GM12878 (cell line): ENCODE measurements at regions not wholly inside any gene's neighbourhood (a gene's known extent, or its start where the extent isn't known, plus 50 kb on each side); places are given as distances from the start of the nearest gene placed in this dataset.

Experiments used
- ATAC-seq: fragments of 200-7000 bp; cut with Tn5 transposase; 3 replicates; pipeline ENCODE4 v1.9.1; 2020; ENCODE audit warnings: mild to moderate bottlenecking, moderate library complexity
- BruUV-seq: library from RNA; stranded (reverse); fragments of 400-500 nt; replicated peaks from 2 replicates; lab custom pipeline; 2021; lab: Mats Ljungman, UMichigan
- CTCF ChIA-PET: fragments of 300-600 bp; sonication (Branson Sonifier 250); formaldehyde crosslinking; extraction: SDS; loops from one replicate; lab custom pipeline; 2021; ENCODE audit warnings: inconsistent platforms; lab: Yijun Ruan, JAX
- POLR2A ChIA-PET: fragments of 350-600 bp; formaldehyde crosslinking; extraction: SDS; loops from one replicate; lab custom pipeline; 2021; ENCODE audit warnings: inconsistent platforms; lab: Charles Lee
- RAD21 ChIA-PET: fragments of 300-600 bp; sonication (Branson Sonifier 250); formaldehyde crosslinking; loops from one replicate; lab custom pipeline; 2023; ENCODE audit warnings: antibody characterized with exemption; ENCODE audit not compliant: unreplicated experiment; lab: Charles Lee
- SMC1A ChIA-PET: fragments of 300-600 bp; sonication (Branson Sonifier 250); formaldehyde crosslinking; loops from one replicate; lab custom pipeline; 2023; ENCODE audit not compliant: unreplicated experiment, uncharacterized antibody; lab: Charles Lee
- DNase-seq: peaks from one replicate; pipeline ENCODE4 v3.0.0-alpha.2; 2011; ENCODE audit warnings: low read depth, low spot score
- FAIRE-seq: peaks from 3 replicates; lab custom pipeline; 2011; peaks lifted over from hg19 to GRCh38; lab: Jason Lieb, UNC
- H2AFZ ChIP-seq: 2 replicates; pipeline ENCODE4 v1.6.0; 2011; ENCODE audit warnings: low read depth, low read length, control low read depth; ENCODE audit not compliant: control insufficient read depth
- H3K27ac ChIP-seq: 2 replicates; pipeline ENCODE4 v1.5.1; 2011; ENCODE audit warnings: control low read depth; ENCODE audit not compliant: control insufficient read depth, insufficient read depth
- H3K27me3 ChIP-seq, 2 experiments: replicated peaks in 1 of 2; 2 replicates each; pipeline versions ENCODE4 v1.6.0 to v1.6.1; 2011; ENCODE audit warnings: low read length in 1 of 2; ENCODE audit not compliant: control insufficient read depth in 2 of 2, insufficient read depth in 2 of 2
- H3K36me3 ChIP-seq, 2 experiments: 2 replicates each; pipeline ENCODE4 v1.5.1; 2011; ENCODE audit warnings: low read length in 1 of 2; ENCODE audit not compliant: control insufficient read depth in 2 of 2, insufficient read depth in 2 of 2
- H3K4me1 ChIP-seq: 2 replicates; pipeline ENCODE4 v1.6.1; 2011; ENCODE audit warnings: mild to moderate bottlenecking, low read length, moderate library complexity, mixed read lengths; ENCODE audit not compliant: control insufficient read depth, insufficient read depth
- H3K4me2 ChIP-seq: 2 replicates; pipeline ENCODE4 v1.6.0; 2011; ENCODE audit warnings: control low read depth; ENCODE audit not compliant: control insufficient read depth, insufficient read depth
- H3K4me3 ChIP-seq: fragments of 200-600 bp; sonication (generic); 2 replicates; pipeline ENCODE4 v1.5.1; 2016
- H3K79me2 ChIP-seq: 2 replicates; pipeline ENCODE4 v1.6.0; 2011; ENCODE audit warnings: low read length; ENCODE audit not compliant: control insufficient read depth, insufficient read depth
- H3K9ac ChIP-seq: 2 replicates; pipeline ENCODE4 v1.8.0; 2011; ENCODE audit warnings: low read length, control low read depth, mixed read lengths; ENCODE audit not compliant: control insufficient read depth, insufficient read depth
- H3K9me3 ChIP-seq: replicated peaks from 3 replicates; pipeline ENCODE4 v1.5.1; 2011; ENCODE audit warnings: mild to moderate bottlenecking, low read length; ENCODE audit not compliant: control insufficient read depth, insufficient read depth
- H4K20me1 ChIP-seq: 2 replicates; pipeline ENCODE4 v1.6.0; 2011; ENCODE audit not compliant: control insufficient read depth, insufficient read depth
- BHLHE40 ChIP-seq, 2 experiments: fragments of 450-650 bp in 1 of 2; IDR thresholded peaks; 2 replicates each; pipeline ENCODE4 v1.6.1; 2011 to 2017; ENCODE audit warnings: low read depth in 2 of 2, borderline replicate concordance in 1 of 2, improper control_type of control experiment in 1 of 2, low read length in 1 of 2, mild to moderate bottlenecking in 1 of 2
- CHD2 ChIP-seq: IDR thresholded peaks from 2 replicates; pipeline ENCODE4 v1.6.1; 2011; ENCODE audit warnings: low read depth, low read length, improper control_type of control experiment, borderline replicate concordance
- CHD4 ChIP-seq: fragments of 200-600 bp; sonication (generic); IDR thresholded peaks from 2 replicates; pipeline ENCODE4 v1.6.1; 2016; ENCODE audit warnings: mild to moderate bottlenecking
- EED ChIP-seq: sonication (generic); IDR thresholded peaks from 2 replicates; pipeline ENCODE4 v1.6.1; 2016; ENCODE audit warnings: antibody characterized with exemption, low read depth
- FOXM1 ChIP-seq: IDR thresholded peaks from 2 replicates; pipeline ENCODE4 v1.6.1; 2012; ENCODE audit warnings: low read depth, mild to moderate bottlenecking, inconsistent platforms, low read length, moderate library complexity
- NFIC ChIP-seq: IDR thresholded peaks from 2 replicates; pipeline ENCODE4 v1.6.1; 2012; ENCODE audit warnings: low read depth, mild to moderate bottlenecking, inconsistent platforms, low read length, moderate library complexity
- STAT1 ChIP-seq: fragments of 450-650 bp; conservative IDR thresholded peaks from 2 replicates; pipeline ENCODE4 v1.6.1; 2014; ENCODE audit warnings: antibody characterized with exemption, mild to moderate bottlenecking
- STAT3 ChIP-seq: IDR thresholded peaks from 2 replicates; pipeline ENCODE4 v1.6.1; 2011; ENCODE audit warnings: low read depth, low read length, improper control_type of control experiment
- SUZ12 ChIP-seq: fragments of 200-600 bp; sonication (generic); IDR thresholded peaks from one replicate; pipeline ENCODE4 v1.6.1; 2018; ENCODE audit warnings: antibody characterized with exemption, mild to moderate bottlenecking; ENCODE audit not compliant: unreplicated experiment
- TCF12 ChIP-seq: IDR thresholded peaks from 2 replicates; pipeline ENCODE4 v1.6.1; 2011; ENCODE audit warnings: low read depth, mild to moderate bottlenecking, low read length
- ZBTB4 ChIP-seq: fragments of 450-650 bp; formaldehyde crosslinking; IDR thresholded peaks from 2 replicates; pipeline ENCODE4 v1.4.0; 2022; ENCODE audit warnings: mild to moderate bottlenecking, moderate library complexity
- ZNF384 ChIP-seq: IDR thresholded peaks from 2 replicates; pipeline ENCODE4 v1.6.1; 2012; ENCODE audit warnings: low read depth, mild to moderate bottlenecking, low read length, improper control_type of control experiment, borderline replicate concordance
- WGBS: methylation state at CpG from one replicate; pipeline ENCODE4 v1.1.6; 2016; ENCODE audit warnings: low lambda C conversion rate; ENCODE audit not compliant: insufficient replicate concordance, insufficient coverage; ENCODE audit errors: missing lambda C conversion rate; 5-methylcytosine and 5-hydroxymethylcytosine counted together
- in situ Hi-C: fragments of 300-500 bp; cut with MboI; formaldehyde crosslinking; loops from 9 replicates; pipeline ENCODE4 v1.14.3; 2018; ENCODE audit warnings: mixed read lengths
- intact Hi-C: fragments of 100-400 bp; cut with micrococcal nuclease; formaldehyde crosslinking; loops from one replicate; pipeline ENCODE4 v1.14.2; 2022; ENCODE audit not compliant: unreplicated experiment

DNA sequence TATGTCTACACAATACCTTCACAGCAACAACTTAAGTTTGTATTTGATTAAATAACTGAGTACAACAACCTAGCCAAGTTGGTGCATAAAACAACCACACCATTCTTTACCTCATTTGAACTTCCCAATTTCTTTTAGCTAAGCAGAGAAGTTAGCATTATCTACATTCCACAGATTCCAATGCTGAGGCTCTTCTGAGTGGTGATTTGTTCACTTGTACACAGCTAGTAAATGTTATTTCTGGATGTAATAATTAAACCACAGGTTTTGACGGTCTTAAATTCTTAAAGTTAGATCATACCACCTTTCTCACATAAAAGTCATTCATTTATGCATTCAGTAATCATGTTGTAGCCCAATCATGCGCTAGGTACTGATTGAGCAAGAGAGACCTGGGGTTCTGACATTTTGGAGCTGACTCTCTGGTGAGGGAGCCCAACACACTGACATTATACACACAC lies 102.5 kb downstream of the SST start:
- TF ChIP-seq ZBTB4 (CRISPR knock-in tag) (no peak), CHD2 (no peak)
- Histone ChIP-seq H3K79me2 (no peaks in the 10 kb centered on the region), H3K4me3 (no peak overlapping the region), H3K4me1 (no peaks in the 10 kb centered on the region), H4K20me1 (no peaks in the 10 kb centered on the region), H3K27me3 (no peaks in the 10 kb centered on the region), H3K9ac (no peak overlapping the region), H3K4me2 (no peak overlapping the region), H3K9me3 (no peaks in the 10 kb centered on the region), H3K36me3 (no peaks in the 10 kb centered on the region), H2AFZ (no peak overlapping the region), H3K27ac (no peak overlapping the region)
- WGBS, result 15% methylated on average over 2 of the region's 2 CpGs
- POLR2A ChIA-PET, result no interaction called here
- SMC1A ChIA-PET, result no interaction called here
- FAIRE-seq (no peak), ATAC-seq (no peak), DNase-seq (no peak)
- intact Hi-C loops, result no loop called here
- RAD21 ChIA-PET, result no interaction called here
- BruUV-seq, result no TSS peak
- CTCF ChIA-PET, result interaction anchor here (1.2 kb wide), 1 partner anchor 248 kb away, joined by 5 read pairs; no protein-coding TSS in a partner anchor
- in situ Hi-C loops, result no loop called here

- no peaks in the 10 kb centered on the region for H3K36me3 ChIP-seq
- no peaks in the 10 kb centered on the region for H3K79me2 ChIP-seq
- 5% methylated on average over 2 of the region's 2 CpGs for WGBS
- ChIA-PET CTCF (no interaction called here), POLR2A (no interaction called here), SMC1A (no interaction called here), RAD21 (no interaction called here)
- FAIRE-seq, result no peak
- no peak overlapping the region for H3K27ac ChIP-seq
- no peaks in the 10 kb centered on the region for H3K9me3 ChIP-seq
- intact Hi-C loops (no loop called here), in situ Hi-C loops (no loop called here)
- H3K4me1 ChIP-seq, result no peaks in the 10 kb centered on the region
- no peaks in the 10 kb centered on the region for H3K27me3 ChIP-seq
- H3K4me3 ChIP-seq, result no peak overlapping the region
- BruUV-seq, result no TSS peak
- no peaks in the 10 kb centered on the region for H4K20me1 ChIP-seq
- DNase-seq, result no peak
- H3K9ac ChIP-seq, result no peak overlapping the region
- ATAC-seq, result no peak
- H2AFZ ChIP-seq, result no peak overlapping the region
- no peak overlapping the region for H3K4me2 ChIP-seq
- TF ChIP-seq CHD4 (no peak), ZNF384 (no peak), STAT1 (no peak), FOXM1 (no peak), STAT3 (no peak), EED (no peak), BHLHE40 (IDR thresholded peaks at IDR 0.05; ENCODE audit: borderline replicate concordance in 1 of 2, low read depth in 2 of 2, low read length in 1 of 2) (no peak), NFIC (no peak), SUZ12 (no peak), CHD2 (no peak), TCF12 (no peak)
Measured at GRCh38 chr3:187567021-187567420, 103.2 kb downstream of the SST start.
